GM19240 (cell line): ENCODE measurements at regions not wholly inside any gene's neighbourhood (a gene's known extent, or its start where the extent isn't known, plus 50 kb on each side); places are given as distances from the start of the nearest gene placed in this dataset.
"Not testable (repeated sequence)": the region's sequence is repeated elsewhere in the genome, so short reads cannot be mapped to it uniquely, and the experiment has no call there.

Experiments used
- DNase-seq: peaks from one replicate; pipeline ENCODE4 v3.0.0; 2011; ENCODE audit warnings: low spot score; ENCODE audit not compliant: insufficient read length

DNA sequence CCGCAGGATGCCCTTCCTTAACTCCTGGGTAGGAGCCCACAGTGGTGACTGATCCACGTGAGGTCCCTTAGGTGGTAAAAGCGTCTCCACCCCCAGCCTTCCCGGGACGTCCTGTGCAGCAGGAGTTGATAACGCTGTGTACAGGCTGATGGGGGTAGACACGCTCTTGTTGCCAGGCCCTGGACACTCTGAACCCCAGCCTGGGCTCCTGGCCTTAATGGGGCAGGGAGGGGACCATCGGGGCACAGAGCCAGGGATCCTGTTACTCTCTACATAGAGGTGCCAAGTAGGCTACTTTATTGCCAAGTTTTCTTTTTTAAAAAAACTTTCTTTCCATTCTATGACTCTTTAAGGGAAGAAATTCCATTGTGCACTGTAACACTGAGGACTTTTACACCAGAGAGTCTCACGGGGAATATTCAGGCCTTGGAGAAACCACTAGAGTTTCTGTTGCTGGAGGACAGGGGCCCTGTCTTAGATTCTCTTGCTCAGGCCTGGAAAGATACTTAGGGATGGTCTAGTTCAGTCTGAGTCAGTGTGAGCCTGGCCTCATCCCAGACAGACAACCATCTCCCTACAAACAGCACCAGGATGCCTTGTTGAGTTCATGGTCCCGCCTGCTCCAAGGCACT is 104.3 kb upstream of the RNU6-1 start:
- DNase-seq = no peak

- no peak for DNase-seq
These were observed 105.3 kb upstream of the RNU6-1 start for GRCh38 chr15:67945131-67945530.

DNA sequence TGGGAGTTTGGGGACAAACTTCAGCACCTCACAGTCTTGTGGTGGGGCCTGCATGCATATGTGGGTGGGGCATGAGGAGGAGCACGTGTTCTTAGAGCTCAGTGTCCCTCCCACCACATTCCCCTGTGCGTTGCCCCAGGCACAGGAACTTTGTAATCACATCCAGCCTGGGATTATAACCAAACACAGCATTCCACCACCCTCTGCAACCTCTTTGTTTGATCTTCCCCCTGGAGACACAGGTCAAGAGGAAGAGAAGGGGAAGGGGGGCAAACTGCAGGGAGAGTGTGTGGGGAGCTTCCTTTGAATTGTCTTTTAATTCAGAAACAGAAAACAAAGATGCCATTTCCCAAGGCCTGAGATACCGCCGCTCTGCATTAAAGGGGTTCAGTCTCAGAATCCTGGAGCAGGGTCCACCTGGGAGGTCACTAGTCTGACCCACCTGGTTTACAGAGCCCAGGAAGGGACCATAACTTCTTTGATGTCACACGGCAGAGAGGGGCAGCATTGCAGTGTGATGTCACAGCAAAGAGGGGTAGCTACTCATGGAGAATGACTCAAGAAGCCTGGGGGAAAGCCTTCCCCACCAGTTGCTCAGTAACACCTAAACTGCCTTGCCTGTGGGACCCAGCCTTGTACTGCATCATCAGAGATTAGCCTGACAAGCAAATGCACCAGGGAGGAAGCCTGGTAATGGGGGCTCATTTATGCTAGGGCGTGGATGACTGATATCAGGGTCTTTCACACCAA is 106.3 kb upstream of the RNU6-1 start:
- DNase-seq = no peak

DNA sequence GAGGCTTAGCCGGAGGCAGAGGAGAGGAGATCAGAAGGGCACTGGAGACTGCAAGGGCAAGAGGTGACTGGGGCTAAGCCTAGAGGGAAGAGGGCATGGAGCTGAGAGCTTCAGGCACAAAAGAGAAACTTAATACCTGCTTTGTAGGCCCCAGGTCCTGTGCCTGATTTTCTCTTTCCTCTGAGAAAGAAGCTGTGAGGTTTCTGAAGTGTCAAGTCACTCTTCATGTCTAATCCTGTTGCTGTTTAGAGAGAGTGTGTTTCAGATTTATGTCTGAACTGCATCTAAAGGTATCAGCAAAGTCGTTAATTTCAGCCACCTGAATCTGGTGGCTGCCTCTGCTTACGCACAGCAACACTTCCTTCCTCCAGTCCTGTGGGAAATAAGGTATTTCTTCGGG is 106.9 kb upstream of the RNU6-1 start:
- DNase-seq = no peak

DNA sequence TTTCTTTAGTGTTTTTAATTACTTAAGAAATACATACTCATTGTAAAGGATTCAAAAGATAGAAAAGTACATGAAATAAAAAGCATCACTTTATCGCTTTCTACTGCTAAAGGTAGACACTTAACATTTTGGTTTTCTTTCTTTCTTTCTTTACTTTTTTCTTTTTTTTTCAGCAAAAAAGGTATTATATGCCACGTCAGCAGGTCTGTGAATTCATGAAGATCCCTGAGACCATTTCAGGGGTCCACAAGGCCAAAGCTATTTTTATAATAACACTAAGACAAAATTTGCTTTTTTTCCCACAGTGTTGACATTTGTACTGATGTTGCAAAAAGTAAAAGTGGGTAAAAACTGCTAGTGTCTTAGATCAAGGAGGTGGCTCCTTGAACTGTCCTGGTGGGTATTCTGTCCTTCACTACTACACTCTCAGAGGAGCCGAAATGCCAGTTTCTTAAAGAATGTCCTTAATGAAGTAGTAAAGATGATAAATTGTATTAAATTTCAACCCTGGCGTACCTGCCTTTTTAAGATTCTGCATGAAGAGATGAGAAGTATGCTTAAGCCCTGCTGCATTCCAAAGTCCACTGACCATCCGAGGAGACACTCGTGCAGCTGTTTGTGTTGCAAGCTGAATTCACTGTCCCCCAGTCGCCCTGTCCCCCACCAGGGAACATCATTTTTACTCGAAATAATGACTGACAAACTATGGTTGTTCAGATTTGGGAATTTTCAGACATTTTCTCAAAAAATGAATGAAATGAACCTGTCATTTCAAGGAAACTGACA is 106.7 kb upstream of the PIAS1 start:
- DNase-seq = no peak

GRCh38 chr15:67948215-67948614 is 105.9 kb upstream of the PIAS1 start:
- no peak for DNase-seq

DNA sequence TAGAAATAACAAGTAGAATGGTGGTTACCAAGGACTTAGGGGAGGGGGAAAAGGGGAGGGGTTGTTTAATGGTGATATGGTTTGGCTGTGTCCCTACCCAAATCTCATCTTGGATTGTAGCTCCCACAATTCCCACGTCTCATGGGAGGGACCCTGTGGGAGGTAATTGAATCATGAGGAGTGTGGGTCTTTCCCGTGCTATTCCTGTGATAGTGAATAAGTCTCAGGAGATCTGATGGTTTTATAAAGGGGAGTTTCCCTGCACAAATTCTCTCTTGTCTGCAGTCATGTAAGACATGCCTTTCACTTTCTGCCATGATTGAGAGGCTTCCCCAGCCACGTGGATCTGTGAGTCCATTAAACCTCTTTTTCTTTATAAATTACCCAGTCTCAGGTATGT is 102.9 kb upstream of the PIAS1 start:
- DNase-seq = not testable (repeated sequence)

DNA sequence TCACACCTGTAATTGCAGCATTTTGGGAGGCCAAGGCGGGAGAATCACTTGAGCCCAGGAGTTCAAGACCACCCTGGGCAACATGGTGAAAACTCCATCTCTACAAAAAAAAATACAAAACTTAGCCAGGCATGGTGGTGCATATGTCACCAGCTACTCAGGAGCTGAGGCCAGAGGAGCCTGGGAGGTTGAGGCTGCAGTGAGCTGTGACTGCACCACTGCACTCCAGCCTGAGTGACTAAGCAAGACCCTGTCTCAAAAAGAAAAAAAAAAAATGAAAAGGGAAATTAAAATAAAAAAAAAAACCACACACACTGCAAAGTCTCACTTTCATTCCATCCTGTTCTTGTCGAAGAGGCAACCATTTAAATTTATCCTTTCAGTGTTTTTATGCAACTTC is 100.8 kb upstream of the PIAS1 start:
- no peak for DNase-seq

DNA sequence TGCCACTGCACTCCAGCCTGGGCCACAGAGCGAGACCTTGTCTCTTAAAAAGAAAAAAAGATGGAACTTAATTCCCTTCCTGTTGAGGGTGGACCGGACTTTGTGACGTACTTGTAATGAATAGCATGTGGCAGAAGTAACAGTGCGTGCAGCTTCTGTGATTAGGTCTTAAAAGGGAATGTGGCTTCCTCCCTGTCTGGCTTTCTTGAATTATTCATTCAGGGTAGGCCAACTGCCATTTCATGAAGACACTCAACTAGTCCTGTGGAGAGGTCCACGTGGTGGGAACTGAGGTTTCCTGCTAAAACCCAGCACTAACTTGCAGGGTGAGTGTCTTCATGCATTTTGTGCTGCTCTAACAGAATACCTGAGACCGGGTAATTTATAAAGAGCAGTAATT is 98.9 kb upstream of the PIAS1 start:
- DNase-seq = no peak

DNA sequence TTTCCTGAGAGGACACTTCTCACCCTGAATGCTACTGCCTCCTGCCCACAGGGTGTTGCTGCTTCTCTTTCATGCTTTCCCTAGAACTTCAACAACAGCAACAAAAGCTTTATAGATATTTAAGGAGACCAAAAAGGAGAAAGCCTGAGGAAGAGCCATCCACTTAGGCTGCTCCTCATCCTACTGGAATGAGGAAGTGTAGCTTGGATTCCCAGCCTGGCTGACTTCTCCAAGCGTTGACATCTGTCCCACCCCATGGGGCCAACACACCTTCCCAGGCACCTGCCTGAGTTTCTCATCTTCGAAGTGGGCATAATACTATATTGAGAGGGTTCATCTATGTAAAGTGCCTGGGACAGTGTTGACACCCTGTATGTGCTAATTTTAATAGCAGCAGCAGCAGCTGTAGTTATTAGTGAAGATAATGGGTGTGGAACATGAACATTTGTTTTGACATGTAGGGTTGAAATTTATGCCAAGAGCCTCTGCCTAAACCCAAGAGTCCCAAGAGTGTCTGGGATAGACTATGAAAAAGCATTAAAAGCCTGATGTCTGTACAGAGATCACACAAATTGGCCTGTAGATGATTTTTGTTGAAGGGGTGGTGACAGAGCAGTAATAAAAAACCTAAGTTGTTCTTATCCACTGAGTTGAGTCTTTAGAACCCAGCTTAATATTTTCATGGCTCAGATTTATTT is 96.5 kb upstream of the PIAS1 start:
- DNase-seq = no peak

- DNase-seq = peak; percentile 28
These were observed 86.2 kb upstream of the PIAS1 start for GRCh38 chr15:67967871-67968431.

- DNase-seq = no peak
These were observed 85.6 kb upstream of the PIAS1 start for GRCh38 chr15:67968564-67968963.

DNA sequence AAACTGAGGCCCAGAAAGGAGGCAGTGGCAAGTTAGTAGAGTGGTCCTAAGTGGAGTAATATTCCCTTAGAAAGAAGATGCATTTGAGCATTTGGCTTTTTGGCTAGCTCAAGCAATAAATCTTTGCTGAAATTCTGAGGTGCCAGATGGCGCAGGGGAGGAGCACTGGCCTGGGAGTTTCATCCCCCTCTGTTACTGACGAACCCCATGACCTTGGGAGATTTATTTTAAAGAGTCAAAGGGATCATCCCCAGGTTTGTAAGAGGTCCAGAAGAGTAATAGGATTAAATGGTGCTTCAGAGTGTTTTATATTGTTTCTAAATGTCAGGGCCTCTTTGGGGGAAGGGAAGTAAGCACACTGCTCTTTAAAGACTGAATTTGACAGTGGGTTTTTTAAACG is 85.1 kb upstream of the PIAS1 start:
- no peak for DNase-seq

- no peak for DNase-seq
These were observed 84.2 kb upstream of the PIAS1 start for GRCh38 chr15:67969892-67970291.

GRCh38 chr15:67972377-67972776 is 81.7 kb upstream of the PIAS1 start:
- no peak for DNase-seq

GRCh38 chr15:67973846-67974245 is 80.3 kb upstream of the PIAS1 start:
- no peak for DNase-seq

GRCh38 chr15:67976506-67977073 is 77.5 kb upstream of the PIAS1 start:
- no peak for DNase-seq

DNA sequence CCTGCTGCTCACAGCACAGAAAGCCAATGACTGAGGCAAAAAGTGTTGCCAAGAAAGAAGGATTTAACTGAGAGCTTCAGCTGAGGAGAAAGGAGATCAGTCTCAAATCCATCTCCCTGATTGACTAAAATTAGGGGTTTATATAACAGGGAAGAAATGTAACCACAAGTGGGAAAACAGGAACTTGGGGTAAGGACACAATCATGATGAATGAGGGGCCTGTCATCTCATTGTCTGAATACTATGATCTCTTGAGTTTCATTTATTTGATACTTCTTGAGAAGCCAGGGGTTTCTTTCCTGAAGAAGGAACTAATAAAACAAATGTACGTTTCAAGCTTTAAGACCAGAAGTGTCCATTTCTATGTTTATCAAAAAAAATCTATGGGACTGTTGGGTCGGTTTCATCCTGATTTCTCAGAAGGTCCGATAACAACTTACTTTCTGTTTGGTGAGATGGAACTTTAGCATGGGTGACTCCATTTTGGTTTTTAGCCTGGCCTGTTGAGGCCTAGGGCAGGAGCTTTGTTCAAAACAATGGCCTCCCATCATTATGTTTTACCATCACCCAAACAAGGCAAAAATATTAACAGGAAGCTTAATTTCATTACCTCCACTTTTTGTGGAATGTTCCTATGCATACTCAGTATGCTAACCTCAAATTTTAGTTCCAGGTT is 76.6 kb upstream of the PIAS1 start:
- DNase-seq = no peak

GRCh38 chr15:67979281-67979680 is 74.8 kb upstream of the PIAS1 start:
- DNase-seq = no peak

- DNase-seq = no peak
These were observed 73.9 kb upstream of the PIAS1 start for GRCh38 chr15:67980171-67980570.
